NB4 (cell line): ENCODE measurements at regions not wholly inside any gene's neighbourhood (a gene's known extent, or its start where the extent isn't known, plus 50 kb on each side); places are given as distances from the start of the nearest gene placed in this dataset.

Experiments used
- POLR2A ChIP-seq: IDR thresholded peaks from 2 replicates; pipeline ENCODE4 v1.6.1; 2011; ENCODE audit warnings: mild to moderate bottlenecking; ENCODE audit not compliant: insufficient read length; ENCODE audit errors: extremely low read depth
- TF ChIP-seq, protein P1 (sequence below): IDR thresholded peaks from one replicate; pipeline ENCODE4 v1.5.1; 2012; ENCODE audit warnings: low read depth, low read length

DNA sequence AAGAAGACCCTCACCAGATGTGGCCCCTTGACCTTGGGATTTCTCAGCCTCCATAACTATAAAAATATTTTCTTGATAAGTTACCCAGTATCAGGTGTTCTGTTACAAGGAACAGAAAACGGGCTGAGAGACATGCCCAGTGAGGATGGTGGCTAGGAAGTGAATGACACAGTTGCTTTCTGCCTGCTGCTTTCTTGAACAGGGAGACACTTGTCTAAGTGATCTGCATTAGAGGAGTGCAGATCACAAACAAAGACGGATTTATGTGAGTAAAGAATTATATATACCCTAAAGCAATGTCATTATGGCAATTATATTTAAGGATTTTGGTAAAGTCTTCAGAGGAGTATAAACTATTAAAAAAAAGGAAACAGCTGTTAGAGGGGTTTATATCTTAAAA lies 169.2 kb upstream of the AHR start:
- TF ChIP-seq POLR2A: no peak
- TF ChIP-seq, protein P1, sequence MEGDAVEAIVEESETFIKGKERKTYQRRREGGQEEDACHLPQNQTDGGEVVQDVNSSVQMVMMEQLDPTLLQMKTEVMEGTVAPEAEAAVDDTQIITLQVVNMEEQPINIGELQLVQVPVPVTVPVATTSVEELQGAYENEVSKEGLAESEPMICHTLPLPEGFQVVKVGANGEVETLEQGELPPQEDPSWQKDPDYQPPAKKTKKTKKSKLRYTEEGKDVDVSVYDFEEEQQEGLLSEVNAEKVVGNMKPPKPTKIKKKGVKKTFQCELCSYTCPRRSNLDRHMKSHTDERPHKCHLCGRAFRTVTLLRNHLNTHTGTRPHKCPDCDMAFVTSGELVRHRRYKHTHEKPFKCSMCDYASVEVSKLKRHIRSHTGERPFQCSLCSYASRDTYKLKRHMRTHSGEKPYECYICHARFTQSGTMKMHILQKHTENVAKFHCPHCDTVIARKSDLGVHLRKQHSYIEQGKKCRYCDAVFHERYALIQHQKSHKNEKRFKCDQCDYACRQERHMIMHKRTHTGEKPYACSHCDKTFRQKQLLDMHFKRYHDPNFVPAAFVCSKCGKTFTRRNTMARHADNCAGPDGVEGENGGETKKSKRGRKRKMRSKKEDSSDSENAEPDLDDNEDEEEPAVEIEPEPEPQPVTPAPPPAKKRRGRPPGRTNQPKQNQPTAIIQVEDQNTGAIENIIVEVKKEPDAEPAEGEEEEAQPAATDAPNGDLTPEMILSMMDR: no peak
